ENCODE measurements at regions not wholly inside any gene's neighbourhood (a gene's known extent, or its start where the extent isn't known, plus 50 kb on each side); places are given as distances from the start of the nearest gene placed in this dataset.

GRCh38 chr10:108167766-108168165 lies 1003.3 kb upstream of the SORCS1 start:
- no CpG with 5 or more reads among the region's 2 CpGs for WGBS, 2 experiments (ENCODE audit: extremely low coverage in 2 of 2, insufficient read length in 1 of 2)
- no peak overlapping the region for H3K23ac ChIP-seq (ENCODE audit: low read depth, low read length)
- CTCF ChIA-PET = no interaction called here
- in situ Hi-C loops (cut with MboI; ENCODE audit: low sequenced_read_pairs) = no loop called here
- no peak overlapping the region for H2BK5ac ChIP-seq (ENCODE audit: low read depth, low read length, poor library complexity, severe bottlenecking)
- DNase-seq (no peak), ATAC-seq (ENCODE audit: low read depth) (no peak)
- POLR2A ChIA-PET (ENCODE audit: unreplicated experiment) = no interaction called here
- no peak overlapping the region for H3K4me3 ChIP-seq (ENCODE audit: insufficient read depth, low read depth, low read length)
- H3K4me1 ChIP-seq (ENCODE audit: control insufficient read depth, insufficient read depth, low read length) = no peaks in the 10 kb centered on the region
- no peak overlapping the region for H3K56ac ChIP-seq (ENCODE audit: extremely low read depth, insufficient read depth, low read length)
- intact Hi-C loops (cut with micrococcal nuclease) = no loop called here
- H2BK20ac ChIP-seq (ENCODE audit: low read depth, low read length) = no peak overlapping the region
- dilution Hi-C loops (cut with HindIII; ENCODE audit: low sequenced_read_pairs, unreplicated experiment) = no loop called here
- no peaks in the 10 kb centered on the region for H4K20me1 ChIP-seq (ENCODE audit: insufficient read depth, low read length)
- H3K18ac ChIP-seq (ENCODE audit: low read depth, low read length) = no peak overlapping the region
- no peak overlapping the region for H3K4ac ChIP-seq (ENCODE audit: low read depth, low read length)
- no peaks in the 10 kb centered on the region for H3K36me3 ChIP-seq (ENCODE audit: control insufficient read depth, insufficient read depth, low read length)
- H3K4me2 ChIP-seq (ENCODE audit: low read depth, low read length) = no peak overlapping the region
- H3K9me3 ChIP-seq (ENCODE audit: control insufficient read depth, insufficient read depth, low read length) = peaks cover 4% of the 10 kb centered on the region; the same call in 1 of the 2 replicates
- no peak overlapping the region for H3K14ac ChIP-seq (replicated peaks; ENCODE audit: low read depth, low read length)
- no peak overlapping the region for H4K5ac ChIP-seq (ENCODE audit: low read depth, low read length)
- H3K9me1 ChIP-seq (ENCODE audit: insufficient read depth, low read length) = no peaks in the 10 kb centered on the region
- H2BK15ac ChIP-seq (ENCODE audit: low read depth, low read length) = no peak overlapping the region
- no peak overlapping the region for H2AK5ac ChIP-seq (ENCODE audit: low read depth, low read length)
- H3K27ac ChIP-seq (ENCODE audit: insufficient read depth, low read length) = no peak overlapping the region
- H2BK120ac ChIP-seq (ENCODE audit: low read depth, low read length) = no peak overlapping the region
- H3K27me3 ChIP-seq (ENCODE audit: control insufficient read depth, insufficient read depth, low read length) = no peaks in the 10 kb centered on the region
- no peak overlapping the region for H3K9ac ChIP-seq (ENCODE audit: low read depth, low read length)
- H3K79me1 ChIP-seq (ENCODE audit: low read depth in 1 of 2, low read length in 2 of 2) = no peaks in the 10 kb centered on the region
- H2AK9ac ChIP-seq (replicated peaks; ENCODE audit: low read depth, low read length, poor library complexity) = no peak overlapping the region
- no TSS peak for BruUV-seq (replicated peaks)
- no peak overlapping the region for H4K91ac ChIP-seq (ENCODE audit: insufficient read depth, low read depth, low read length)
- H2AFZ ChIP-seq (replicated peaks; ENCODE audit: low read length, poor library complexity) = no peak overlapping the region
- no peak for TF ChIP-seq MXI1 (IDR thresholded peaks at IDR 0.05; ENCODE audit: borderline replicate concordance, low read depth, low read length)
- no peak for TF ChIP-seq MAZ (IDR thresholded peaks at IDR 0.05; ENCODE audit: borderline replicate concordance, low read depth, low read length)
- TF ChIP-seq FOS (IDR thresholded peaks at IDR 0.05; ENCODE audit: low read depth, low read length) = no peak
- TF ChIP-seq POLR2A (IDR thresholded peaks at IDR 0.05; ENCODE audit: low read depth, low read length) = no peak
- no peak for TF ChIP-seq RFX5 (IDR thresholded peaks at IDR 0.05; ENCODE audit: low read depth, low read length)
- TF ChIP-seq RCOR1 (IDR thresholded peaks at IDR 0.05; ENCODE audit: insufficient replicate concordance, low read length) = no peak
- TF ChIP-seq CHD1 (IDR thresholded peaks at IDR 0.05; ENCODE audit: low read depth, low read length) = no peak
- TF ChIP-seq CEBPB (IDR thresholded peaks at IDR 0.05; ENCODE audit: low read depth, low read length) = no peak
- TF ChIP-seq USF2 (IDR thresholded peaks at IDR 0.05; ENCODE audit: low read depth, low read length) = no peak
- no peak for TF ChIP-seq SMC3 (IDR thresholded peaks at IDR 0.05; ENCODE audit: low read depth, low read length)
- no peak for TF ChIP-seq RAD21 (IDR thresholded peaks at IDR 0.05; ENCODE audit: low read length)
- TF ChIP-seq BHLHE40 (IDR thresholded peaks at IDR 0.05; ENCODE audit: low read depth, low read length) = no peak
- no peak overlapping the region for H4K8ac ChIP-seq (ENCODE audit: low read depth in 2 of 2, low read length in 2 of 2)

Measured in IMR-90 (cell line).